ENCODE measurements at regions not wholly inside any gene's neighbourhood (a gene's known extent, or its start where the extent isn't known, plus 50 kb on each side); places are given as distances from the start of the nearest gene placed in this dataset.

DNA sequence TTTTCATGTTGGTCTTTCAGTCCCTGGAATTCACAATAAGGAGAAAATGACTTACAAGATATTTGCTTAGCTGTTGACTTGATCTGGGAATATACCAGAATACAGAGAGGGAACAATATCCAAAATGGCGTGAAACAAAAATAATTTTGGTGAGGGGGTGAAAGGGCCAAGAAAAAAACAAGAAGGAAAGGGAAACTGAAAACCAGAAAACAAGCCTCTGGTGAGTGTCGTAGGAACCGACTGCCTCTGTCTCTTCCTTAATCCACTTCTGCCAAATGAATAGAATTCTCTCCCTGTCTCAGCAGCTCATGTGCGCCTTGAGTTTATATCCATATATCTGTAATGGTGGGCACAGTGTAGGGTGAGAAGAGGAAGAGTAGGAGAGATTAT lies 367.6 kb downstream of the ETS1 start:
- H3K36me3 ChIP-seq (ENCODE audit: control insufficient read depth in 4 of 4, insufficient read depth in 4 of 4, low read length in 4 of 4), result no peaks in the 10 kb centered on the region
- no peak for DNase-seq
- H3K4me3 ChIP-seq, result no peak overlapping the region
- no peak for ATAC-seq (ENCODE audit: insufficient read depth, low FRiP score)
- TF ChIP-seq, protein P1, sequence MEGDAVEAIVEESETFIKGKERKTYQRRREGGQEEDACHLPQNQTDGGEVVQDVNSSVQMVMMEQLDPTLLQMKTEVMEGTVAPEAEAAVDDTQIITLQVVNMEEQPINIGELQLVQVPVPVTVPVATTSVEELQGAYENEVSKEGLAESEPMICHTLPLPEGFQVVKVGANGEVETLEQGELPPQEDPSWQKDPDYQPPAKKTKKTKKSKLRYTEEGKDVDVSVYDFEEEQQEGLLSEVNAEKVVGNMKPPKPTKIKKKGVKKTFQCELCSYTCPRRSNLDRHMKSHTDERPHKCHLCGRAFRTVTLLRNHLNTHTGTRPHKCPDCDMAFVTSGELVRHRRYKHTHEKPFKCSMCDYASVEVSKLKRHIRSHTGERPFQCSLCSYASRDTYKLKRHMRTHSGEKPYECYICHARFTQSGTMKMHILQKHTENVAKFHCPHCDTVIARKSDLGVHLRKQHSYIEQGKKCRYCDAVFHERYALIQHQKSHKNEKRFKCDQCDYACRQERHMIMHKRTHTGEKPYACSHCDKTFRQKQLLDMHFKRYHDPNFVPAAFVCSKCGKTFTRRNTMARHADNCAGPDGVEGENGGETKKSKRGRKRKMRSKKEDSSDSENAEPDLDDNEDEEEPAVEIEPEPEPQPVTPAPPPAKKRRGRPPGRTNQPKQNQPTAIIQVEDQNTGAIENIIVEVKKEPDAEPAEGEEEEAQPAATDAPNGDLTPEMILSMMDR (IDR thresholded peaks at IDR 0.05; ENCODE audit: control extremely low read depth, extremely low read depth), result no peak
- no peak overlapping the region for H3K9ac ChIP-seq (ENCODE audit: insufficient read depth in 1 of 2, low read length in 2 of 2)
- H3K9me3 ChIP-seq (ENCODE audit: control insufficient read depth in 4 of 4, insufficient read depth in 3 of 4, low read length in 3 of 4), result no peaks in the 10 kb centered on the region
- 56 to 74% methylated on average over 4 of the region's 4 CpGs for WGBS, 2 donors
- H3K27me3 ChIP-seq (ENCODE audit: control insufficient read depth in 3 of 3, insufficient read depth in 3 of 3, low read length in 2 of 3), result no peaks in the 10 kb centered on the region
- H3K4me1 ChIP-seq (ENCODE audit: control insufficient read depth in 5 of 5, insufficient read depth in 5 of 5, low read length in 5 of 5), result no peaks in the 10 kb centered on the region
- no peak overlapping the region for H3K27ac ChIP-seq (ENCODE audit: low read depth in 1 of 2, low read length in 1 of 2)

DNA sequence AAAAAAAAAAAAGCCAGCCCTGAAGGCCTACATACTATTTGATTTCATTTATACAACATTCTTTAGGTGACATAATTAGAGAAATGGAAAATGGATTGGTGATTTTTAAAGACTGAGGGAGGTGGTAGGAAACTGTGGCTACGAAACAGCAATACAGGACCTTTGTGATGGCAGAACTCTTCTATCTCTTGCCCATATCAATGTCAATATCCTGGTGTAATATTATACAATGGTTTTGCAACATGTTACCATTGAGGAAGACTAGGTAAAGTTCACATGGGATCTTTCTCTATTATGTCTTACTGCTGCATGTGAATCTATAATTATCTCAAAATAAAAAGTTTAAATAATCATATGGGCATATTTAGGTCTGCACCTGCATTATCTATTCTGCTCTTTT lies 371.2 kb downstream of the ETS1 start:
- Histone ChIP-seq H3K27ac (ENCODE audit: low read depth in 1 of 2, low read length in 1 of 2) (no peak overlapping the region), H3K9ac (ENCODE audit: insufficient read depth in 1 of 2, low read length in 2 of 2) (no peak overlapping the region), H3K36me3 (ENCODE audit: control insufficient read depth in 4 of 4, insufficient read depth in 4 of 4, low read length in 4 of 4) (no peaks in the 10 kb centered on the region), H3K4me3 (no peak overlapping the region), H3K4me1 (ENCODE audit: control insufficient read depth in 5 of 5, insufficient read depth in 5 of 5, low read length in 5 of 5) (no peaks in the 10 kb centered on the region), H3K9me3 (ENCODE audit: control insufficient read depth in 4 of 4, insufficient read depth in 3 of 4, low read length in 3 of 4) (no peaks in the 10 kb centered on the region), H3K27me3 (ENCODE audit: control insufficient read depth in 3 of 3, insufficient read depth in 3 of 3, low read length in 2 of 3) (no peaks in the 10 kb centered on the region)
- 80 to 96% methylated on average over 1 of the region's 1 CpG for WGBS, 2 donors
- DNase-seq, result no peak
- no peak for ATAC-seq (ENCODE audit: insufficient read depth, low FRiP score)
- TF ChIP-seq, protein P1 (IDR thresholded peaks at IDR 0.05; ENCODE audit: control extremely low read depth, extremely low read depth), result no peak

DNA sequence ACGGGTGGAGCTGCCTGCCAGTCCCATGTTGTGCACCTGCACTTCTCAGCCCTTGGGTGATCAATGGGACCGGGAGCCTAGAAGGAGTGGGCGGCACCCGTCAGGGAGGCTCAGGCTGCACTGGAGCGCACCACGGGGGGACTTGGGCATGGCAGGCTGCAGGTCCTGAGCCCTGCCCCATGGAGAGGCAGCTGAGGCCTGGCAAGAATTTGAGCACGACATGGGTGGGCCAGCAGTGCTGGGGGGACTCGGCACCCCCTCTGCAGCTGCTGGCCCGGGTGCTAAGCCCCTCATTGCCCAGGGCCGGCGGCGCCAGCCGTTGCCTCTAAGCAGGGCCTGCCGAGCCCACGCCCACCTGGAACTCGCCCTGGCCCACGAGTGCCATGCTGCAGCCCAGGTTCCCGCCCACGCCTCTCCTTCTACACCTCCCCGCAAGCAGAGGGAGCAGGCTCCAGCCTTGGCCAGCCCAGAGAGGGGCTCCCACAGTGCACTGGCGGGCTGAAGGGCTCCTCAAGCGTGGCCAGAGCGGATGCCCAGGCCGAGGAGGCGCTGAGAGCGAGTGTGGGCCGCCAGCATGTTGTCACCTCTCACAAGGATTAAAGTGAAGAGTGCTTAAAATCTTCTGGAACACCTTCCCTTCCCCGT lies 372.0 kb downstream of the ETS1 start:
- WGBS, 2 donors, result 96 to 98% methylated on average over 28 of the region's 28 CpGs
- no peak overlapping the region for H3K27ac ChIP-seq (ENCODE audit: low read depth in 1 of 2, low read length in 1 of 2)
- TF ChIP-seq, protein P1 (IDR thresholded peaks at IDR 0.05; ENCODE audit: control extremely low read depth, extremely low read depth), result no peak
- no peak for DNase-seq
- H3K27me3 ChIP-seq (ENCODE audit: control insufficient read depth in 3 of 3, insufficient read depth in 3 of 3, low read length in 2 of 3), result no peaks in the 10 kb centered on the region
- no peak overlapping the region for H3K9ac ChIP-seq (ENCODE audit: insufficient read depth in 1 of 2, low read length in 2 of 2)
- no peaks in the 10 kb centered on the region for H3K9me3 ChIP-seq (ENCODE audit: control insufficient read depth in 4 of 4, insufficient read depth in 3 of 4, low read length in 3 of 4)
- no peak overlapping the region for H3K4me3 ChIP-seq
- ATAC-seq (ENCODE audit: insufficient read depth, low FRiP score), result no peak
- no peaks in the 10 kb centered on the region for H3K36me3 ChIP-seq (ENCODE audit: control insufficient read depth in 4 of 4, insufficient read depth in 4 of 4, low read length in 4 of 4)
- no peaks in the 10 kb centered on the region for H3K4me1 ChIP-seq (ENCODE audit: control insufficient read depth in 5 of 5, insufficient read depth in 5 of 5, low read length in 5 of 5)

DNA sequence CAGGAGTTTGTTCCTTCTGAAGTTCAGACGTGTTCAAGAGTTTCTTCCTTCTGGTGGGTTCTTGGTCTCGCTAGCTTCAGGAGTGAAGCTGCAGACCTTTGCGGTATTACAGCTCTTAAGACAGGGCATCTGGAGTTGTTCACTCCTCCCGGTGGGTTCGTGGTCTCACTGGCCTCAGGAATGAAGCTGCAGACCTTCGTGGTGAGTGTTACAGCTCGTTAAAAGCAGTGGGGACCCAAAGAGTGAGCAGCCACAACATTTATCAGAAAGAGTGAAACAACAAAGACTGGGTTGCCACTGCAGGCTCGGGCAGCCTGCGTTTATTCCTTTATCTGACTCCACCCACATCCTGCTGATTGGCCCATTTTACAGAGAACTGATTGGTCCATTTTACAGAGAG lies 373.1 kb downstream of the ETS1 start:
- WGBS, 2 donors, result 85 to 88% methylated on average over 9 of the region's 9 CpGs
- Histone ChIP-seq H3K27ac (ENCODE audit: low read depth in 1 of 2, low read length in 1 of 2) (no peak overlapping the region), H3K4me3 (no peak overlapping the region), H3K4me1 (ENCODE audit: control insufficient read depth in 5 of 5, insufficient read depth in 5 of 5, low read length in 5 of 5) (no peaks in the 10 kb centered on the region), H3K36me3 (ENCODE audit: control insufficient read depth in 4 of 4, insufficient read depth in 4 of 4, low read length in 4 of 4) (no peaks in the 10 kb centered on the region), H3K9me3 (ENCODE audit: control insufficient read depth in 4 of 4, insufficient read depth in 3 of 4, low read length in 3 of 4) (no peaks in the 10 kb centered on the region), H3K27me3 (ENCODE audit: control insufficient read depth in 3 of 3, insufficient read depth in 3 of 3, low read length in 2 of 3) (no peaks in the 10 kb centered on the region), H3K9ac (ENCODE audit: insufficient read depth in 1 of 2, low read length in 2 of 2) (no peak overlapping the region)
- DNase-seq (no peak), ATAC-seq (ENCODE audit: insufficient read depth, low FRiP score) (no peak)
- TF ChIP-seq, protein P1 (IDR thresholded peaks at IDR 0.05; ENCODE audit: control extremely low read depth, extremely low read depth), result no peak
